HCT116 (cell line): ENCODE measurements at regions not wholly inside any gene's neighbourhood (a gene's known extent, or its start where the extent isn't known, plus 50 kb on each side); places are given as distances from the start of the nearest gene placed in this dataset.

ENCODE experiments used
- ATAC-seq: fragments of 200-7000 bp; cut with Tn5 transposase; 2 replicates; pipeline ENCODE4 v1.9.1; 2020; ENCODE audit warnings: mild to moderate bottlenecking, moderate library complexity
- BruUV-seq: library from RNA; stranded (reverse); fragments of 400-500 nt; replicated peaks from 2 replicates; lab custom pipeline; 2021; lab: Mats Ljungman, UMichigan
- CTCF ChIA-PET: fragments of 300-600 bp; sonication (Branson Sonifier 250); formaldehyde crosslinking; loops from one replicate; lab custom pipeline; 2021; ENCODE audit warnings: antibody characterized with exemption; lab: Charles Lee
- POLR2A ChIA-PET: fragments of 300-600, 350-600 bp; sonication (Branson Sonifier 250); formaldehyde crosslinking; loops from one replicate; lab custom pipeline; 2021; ENCODE audit warnings: antibody characterized with exemption; lab: Charles Lee
- RAD21 ChIA-PET, 2 experiments: fragments of 300-600 bp; sonication (Branson Sonifier 250); formaldehyde crosslinking; loops; one replicate each; lab custom pipeline; 2023; ENCODE audit warnings: low total read pairs in 2 of 2; ENCODE audit not compliant: uncharacterized antibody in 2 of 2, unreplicated experiment in 2 of 2, low non-redundant PET in 1 of 2; lab: Charles Lee
- DNase-seq: peaks from one replicate; pipeline ENCODE4 v3.0.0-alpha.2; 2010; ENCODE audit warnings: low read depth, low spot score
- H2AFZ ChIP-seq: fragments of 200-600 bp; shearing (Covaris generic), sonication (generic); 2 replicates; pipeline ENCODE4 v1.6.1; 2017; ENCODE audit warnings: low read depth, mixed run types, mixed read lengths, antibody characterized with exemption, low read length; ENCODE audit not compliant: poor library complexity, severe bottlenecking
- H3K27ac ChIP-seq: 2 replicates; pipeline ENCODE4 v1.5.1; 2012; ENCODE audit warnings: low read depth, low read length
- H3K27me3 ChIP-seq: fragments of 200-600 bp; sonication (generic); 2 replicates; pipeline ENCODE4 v1.6.1; 2016; ENCODE audit warnings: mixed run types, low read length, mixed read lengths; ENCODE audit not compliant: insufficient read depth
- H3K36me3 ChIP-seq, 2 experiments: fragments of 200-500 bp in 1 of 2; fragments of 200-600 bp in 1 of 2; sonication (Bioruptor generic) in 1 of 2; sonication (generic) in 1 of 2; 2 replicates each; pipeline versions ENCODE4 v1.5.1 to v1.6.1; 2014 to 2016; ENCODE audit warnings: low read length in 2 of 2, inconsistent platforms in 1 of 2, mixed read lengths in 1 of 2, mixed run types in 1 of 2; ENCODE audit not compliant: insufficient read depth in 2 of 2, control insufficient read depth in 1 of 2
- H3K4me1 ChIP-seq, 2 experiments: fragments of 200-600 bp in 1 of 2; sonication (generic) in 1 of 2; 2 replicates each; pipeline versions ENCODE4 v1.5.1 to v1.6.1; 2012 to 2017; ENCODE audit warnings: low read length in 2 of 2, inconsistent platforms in 1 of 2, mild to moderate bottlenecking in 1 of 2, mixed read lengths in 1 of 2, mixed run types in 1 of 2, moderate library complexity in 1 of 2; ENCODE audit not compliant: insufficient read depth in 2 of 2, control insufficient read depth in 1 of 2
- H3K4me2 ChIP-seq: fragments of 200-600 bp; sonication (generic); 2 replicates; pipeline ENCODE4 v1.6.1; 2017; ENCODE audit warnings: mixed run types, low read length, mixed read lengths
- H3K4me3 ChIP-seq, 2 experiments: fragments of 200-600 bp in 1 of 2; sonication (generic) in 1 of 2; replicated peaks in 1 of 2; 2 replicates each; pipeline ENCODE4 v1.5.1; 2011 to 2016; ENCODE audit warnings: low read length in 2 of 2, control low read depth in 1 of 2, low read depth in 1 of 2, mild to moderate bottlenecking in 1 of 2, mixed read lengths in 1 of 2, mixed run types in 1 of 2
- H3K79me2 ChIP-seq: fragments of 200-600 bp; sonication (generic); 2 replicates; pipeline ENCODE4 v1.6.1; 2017; ENCODE audit warnings: mild to moderate bottlenecking, mixed run types, low read length, moderate library complexity, mixed read lengths; ENCODE audit not compliant: insufficient read depth
- H3K9ac ChIP-seq: fragments of 200-600 bp; sonication (generic); 2 replicates; pipeline ENCODE4 v1.6.1; 2016; ENCODE audit warnings: low read length, mixed read lengths
- H3K9me2 ChIP-seq: fragments of 200-600 bp; sonication (generic), shearing (Covaris generic); 2 replicates; pipeline ENCODE4 v1.6.1; 2017; ENCODE audit warnings: mixed run types, mild to moderate bottlenecking, moderate library complexity; ENCODE audit not compliant: insufficient read depth
- H3K9me3 ChIP-seq, 2 experiments: fragments of 200-500 bp in 1 of 2; fragments of 200-600 bp in 1 of 2; sonication (Bioruptor generic) in 1 of 2; sonication (generic) in 1 of 2; 2 replicates each; pipeline ENCODE4 v1.6.1; 2014 to 2017; ENCODE audit warnings: low read length in 2 of 2, mixed read lengths in 2 of 2, inconsistent platforms in 1 of 2, low read depth in 1 of 2, mild to moderate bottlenecking in 1 of 2, mixed run types in 1 of 2, moderate library complexity in 1 of 2; ENCODE audit not compliant: control insufficient read depth in 1 of 2, insufficient read depth in 1 of 2
- H4K20me1 ChIP-seq: fragments of 200-600 bp; sonication (generic), shearing (Covaris generic); 2 replicates; pipeline ENCODE4 v1.6.1; 2017; ENCODE audit warnings: mixed run types, mild to moderate bottlenecking, moderate library complexity; ENCODE audit not compliant: insufficient read depth
- ATF3 ChIP-seq: IDR thresholded peaks from 2 replicates; pipeline ENCODE4 v1.6.1; 2012
- CEBPB ChIP-seq: IDR thresholded peaks from 2 replicates; pipeline ENCODE4 v1.6.1; 2012; ENCODE audit warnings: low read depth
- EGR1 ChIP-seq: IDR thresholded peaks from 2 replicates; pipeline ENCODE4 v1.6.1; 2012; ENCODE audit warnings: low read depth
- ELF1 ChIP-seq: IDR thresholded peaks from 2 replicates; pipeline ENCODE4 v1.6.1; 2012; ENCODE audit warnings: low read depth, borderline replicate concordance
- EZH2phosphoT487 ChIP-seq: fragments of 200-600 bp; IDR thresholded peaks from 2 replicates; pipeline ENCODE4 v1.6.1; 2018; ENCODE audit warnings: antibody characterized with exemption, borderline replicate concordance
- POLR2A ChIP-seq: IDR thresholded peaks from 2 replicates; pipeline ENCODE4 v1.7.0; 2011; ENCODE audit warnings: borderline replicate concordance; ENCODE audit not compliant: insufficient read depth, insufficient read length; ENCODE audit errors: extremely low read depth
- POLR2AphosphoS5 ChIP-seq: IDR thresholded peaks from 2 replicates; pipeline ENCODE4 v1.6.1; 2011; ENCODE audit warnings: mild to moderate bottlenecking, low read depth, low read length, moderate library complexity
- REST ChIP-seq: IDR thresholded peaks from 2 replicates; pipeline ENCODE4 v1.6.1; 2012; ENCODE audit warnings: low read depth
- SIN3A ChIP-seq: IDR thresholded peaks from 2 replicates; pipeline ENCODE4 v1.6.1; 2012; ENCODE audit warnings: low read depth
- SP1 ChIP-seq: IDR thresholded peaks from 2 replicates; pipeline ENCODE4 v1.6.1; 2012; ENCODE audit warnings: low read depth
- YY1 ChIP-seq: IDR thresholded peaks from 2 replicates; pipeline ENCODE4 v1.6.1; 2011; ENCODE audit warnings: low read length, low read depth, moderate library complexity, mild to moderate bottlenecking; ENCODE audit not compliant: insufficient replicate concordance; ENCODE audit errors: extremely low read depth
- ZFX ChIP-seq: fragments of 450-650 bp; IDR thresholded peaks from 2 replicates; pipeline ENCODE4 v1.6.1; 2017
- ZNF274 ChIP-seq: fragments of 200-500 bp; sonication (Bioruptor generic); IDR thresholded peaks from 2 replicates; pipeline ENCODE4 v1.6.1; 2014; ENCODE audit warnings: mild to moderate bottlenecking, low read depth, low read length, inconsistent platforms
- intact Hi-C: fragments of 100-400 bp; cut with micrococcal nuclease; formaldehyde crosslinking; loops from 2 replicates; pipeline ENCODE4 v1.10.0; 2022
- TF ChIP-seq, protein P1 (sequence below): IDR thresholded peaks from 2 replicates; pipeline ENCODE4 v1.6.1; 2012
- TF ChIP-seq, protein P2 (sequence below): IDR thresholded peaks from 2 replicates; pipeline ENCODE4 v1.6.1; 2011; ENCODE audit warnings: mild to moderate bottlenecking, low read length, moderate library complexity; ENCODE audit not compliant: insufficient replicate concordance; ENCODE audit errors: extremely low read depth

GRCh38 chr1:36614991-36615390 lies 132.3 kb upstream of the CSF3R start:
- Histone ChIP-seq H3K27ac (no peak overlapping the region), H4K20me1 (no peaks in the 10 kb centered on the region), H3K9me2 (no peaks in the 10 kb centered on the region), H3K36me3 (no peaks in the 10 kb centered on the region), H3K4me2 (no peak overlapping the region), H3K4me3 (no peak overlapping the region), H2AFZ (no peak overlapping the region), H3K79me2 (no peaks in the 10 kb centered on the region), H3K9ac (no peak overlapping the region), H3K9me3 (no peaks in the 10 kb centered on the region), H3K4me1 (no peaks in the 10 kb centered on the region), H3K27me3 (peaks cover 20% of the 10 kb centered on the region; the same call in 1 of the 2 replicates)
- ATAC-seq (no peak), DNase-seq (no peak)
- intact Hi-C loops, result loop anchor here (10.0 kb wide), 1 partner anchor 710 kb away; no protein-coding TSS in a partner anchor
- ChIA-PET POLR2A (no interaction called here), RAD21 (interaction anchor here in 1 of 2 experiments (0.6 kb wide), 1 partner anchor 844 kb away, joined by 3 read pairs; no protein-coding TSS in a partner anchor), CTCF (no interaction called here)
- BruUV-seq, result no TSS peak
- TF ChIP-seq POLR2AphosphoS5, result no peak
- no peak for TF ChIP-seq ATF3
- TF ChIP-seq, protein P1, sequence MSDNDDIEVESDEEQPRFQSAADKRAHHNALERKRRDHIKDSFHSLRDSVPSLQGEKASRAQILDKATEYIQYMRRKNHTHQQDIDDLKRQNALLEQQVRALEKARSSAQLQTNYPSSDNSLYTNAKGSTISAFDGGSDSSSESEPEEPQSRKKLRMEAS, result no peak
- no peak for TF ChIP-seq SP1
- TF ChIP-seq EZH2phosphoT487, result no peak
- TF ChIP-seq YY1, result no peak

DNA sequence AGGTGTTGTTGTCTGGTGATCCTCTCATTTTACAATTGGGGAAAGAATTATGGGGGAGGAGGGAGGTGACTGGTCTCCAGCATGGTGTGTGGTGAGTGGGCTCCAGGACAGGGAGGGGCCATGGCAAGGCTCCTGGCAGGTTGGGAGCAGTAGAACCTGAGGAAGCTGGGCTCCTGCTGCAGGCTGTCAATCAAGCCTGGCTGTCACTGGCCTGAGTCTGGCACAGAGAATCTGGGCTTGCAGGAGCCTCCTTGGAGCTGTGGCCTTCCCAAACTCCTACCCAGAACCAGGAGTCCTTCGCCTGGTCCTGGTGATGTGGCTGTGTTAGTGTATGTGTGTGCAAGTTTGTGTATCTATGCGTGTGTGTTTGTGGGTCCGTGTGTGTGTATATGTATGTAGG lies 131.9 kb upstream of the CSF3R start:
- no TSS peak for BruUV-seq
- Histone ChIP-seq H3K9me2 (no peaks in the 10 kb centered on the region), H3K4me3 (no peak overlapping the region), H3K27me3 (peaks cover 21% of the 10 kb centered on the region; the same call in 1 of the 2 replicates), H3K4me1 (no peaks in the 10 kb centered on the region), H3K27ac (no peak overlapping the region), H3K79me2 (no peaks in the 10 kb centered on the region), H4K20me1 (no peaks in the 10 kb centered on the region), H3K9me3 (no peaks in the 10 kb centered on the region), H3K36me3 (no peaks in the 10 kb centered on the region), H3K9ac (no peak overlapping the region), H3K4me2 (no peak overlapping the region), H2AFZ (no peak overlapping the region)
- intact Hi-C loops, result loop anchor here (10.0 kb wide), 1 partner anchor 710 kb away; no protein-coding TSS in a partner anchor
- ATAC-seq (no peak), DNase-seq (no peak)
- RAD21 ChIA-PET, result no interaction called here
- CTCF ChIA-PET, result no interaction called here
- POLR2A ChIA-PET, result no interaction called here
- no peak for TF ChIP-seq CEBPB
- TF ChIP-seq ZNF274, result no peak
- no peak for TF ChIP-seq EGR1
- no peak for TF ChIP-seq POLR2A
- no peak for TF ChIP-seq ZFX
- no peak for TF ChIP-seq ELF1
- no peak for TF ChIP-seq SIN3A
- TF ChIP-seq REST, result no peak
- TF ChIP-seq, protein P2, sequence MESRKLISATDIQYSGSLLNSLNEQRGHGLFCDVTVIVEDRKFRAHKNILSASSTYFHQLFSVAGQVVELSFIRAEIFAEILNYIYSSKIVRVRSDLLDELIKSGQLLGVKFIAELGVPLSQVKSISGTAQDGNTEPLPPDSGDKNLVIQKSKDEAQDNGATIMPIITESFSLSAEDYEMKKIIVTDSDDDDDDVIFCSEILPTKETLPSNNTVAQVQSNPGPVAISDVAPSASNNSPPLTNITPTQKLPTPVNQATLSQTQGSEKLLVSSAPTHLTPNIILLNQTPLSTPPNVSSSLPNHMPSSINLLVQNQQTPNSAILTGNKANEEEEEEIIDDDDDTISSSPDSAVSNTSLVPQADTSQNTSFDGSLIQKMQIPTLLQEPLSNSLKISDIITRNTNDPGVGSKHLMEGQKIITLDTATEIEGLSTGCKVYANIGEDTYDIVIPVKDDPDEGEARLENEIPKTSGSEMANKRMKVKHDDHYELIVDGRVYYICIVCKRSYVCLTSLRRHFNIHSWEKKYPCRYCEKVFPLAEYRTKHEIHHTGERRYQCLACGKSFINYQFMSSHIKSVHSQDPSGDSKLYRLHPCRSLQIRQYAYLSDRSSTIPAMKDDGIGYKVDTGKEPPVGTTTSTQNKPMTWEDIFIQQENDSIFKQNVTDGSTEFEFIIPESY, result no peak
- TF ChIP-seq ATF3, result no peak
- TF ChIP-seq POLR2AphosphoS5, result no peak
